Hepatocyte (in vitro differentiated cells): ENCODE measurements at regions not wholly inside any gene's neighbourhood (a gene's known extent, or its start where the extent isn't known, plus 50 kb on each side); places are given as distances from the start of the nearest gene placed in this dataset.

Experiments
- DNase-seq: peaks from one replicate; pipeline ENCODE4 v3.0.0-alpha.2; 2016; ENCODE audit warnings: low spot score
- H2AFZ ChIP-seq: fragments of 200-600 bp; sonication (generic); 2 replicates; pipeline ENCODE4 v1.6.0; 2016; ENCODE audit warnings: antibody characterized with exemption, mild to moderate bottlenecking
- H3K27ac ChIP-seq: fragments of 200-600 bp; sonication (generic); 2 replicates; pipeline ENCODE4 v1.5.1; 2016; ENCODE audit warnings: mild to moderate bottlenecking
- H3K27me3 ChIP-seq: fragments of 200-600 bp; sonication (generic); 2 replicates; pipeline ENCODE4 v1.6.1; 2016
- H3K36me3 ChIP-seq: fragments of 200-600 bp; sonication (generic); replicated peaks from 2 replicates; pipeline ENCODE4 v1.5.1; 2016; ENCODE audit warnings: low read depth; ENCODE audit not compliant: insufficient read depth
- H3K4me1 ChIP-seq: fragments of 200-600 bp; sonication (generic); 2 replicates; pipeline ENCODE4 v1.5.1; 2016; ENCODE audit warnings: mild to moderate bottlenecking, moderate library complexity; ENCODE audit not compliant: insufficient read depth
- H3K4me2 ChIP-seq: fragments of 200-600 bp; sonication (generic); 2 replicates; pipeline ENCODE4 v1.6.0; 2016
- H3K4me3 ChIP-seq: fragments of 200-600 bp; sonication (generic); 2 replicates; pipeline ENCODE4 v1.5.1; 2016; ENCODE audit warnings: mild to moderate bottlenecking
- H3K79me2 ChIP-seq: fragments of 200-600 bp; sonication (generic); 2 replicates; pipeline ENCODE4 v1.6.0; 2017; ENCODE audit warnings: mild to moderate bottlenecking
- H3K9me2 ChIP-seq: fragments of 200-600 bp; sonication (generic); replicated peaks from 2 replicates; pipeline ENCODE4 v1.6.0; 2017; ENCODE audit warnings: mild to moderate bottlenecking; ENCODE audit not compliant: insufficient read depth
- H3K9me3 ChIP-seq: fragments of 200-600 bp; sonication (generic); 2 replicates; pipeline ENCODE4 v1.5.1; 2016; ENCODE audit warnings: low read depth, mild to moderate bottlenecking
- H4K20me1 ChIP-seq: fragments of 200-600 bp; sonication (generic); 2 replicates; pipeline ENCODE4 v1.6.0; 2016; ENCODE audit warnings: mild to moderate bottlenecking; ENCODE audit not compliant: insufficient read depth, poor library complexity, severe bottlenecking
- EZH2 ChIP-seq: fragments of 200-600 bp; sonication (generic); IDR thresholded peaks from 2 replicates; pipeline ENCODE4 v1.6.1; 2016; ENCODE audit warnings: antibody characterized with exemption, mild to moderate bottlenecking, borderline replicate concordance
- EZH2phosphoT487 ChIP-seq: fragments of 200-600 bp; sonication (generic); IDR thresholded peaks from one replicate; pipeline ENCODE4 v1.6.1; 2018; ENCODE audit warnings: antibody characterized with exemption, mild to moderate bottlenecking, low read depth, moderate library complexity; ENCODE audit not compliant: unreplicated experiment, severe bottlenecking
- WGBS: methylation state at CpG from one replicate; pipeline ENCODE4 v1.1.6; 2016; ENCODE audit warnings: low lambda C conversion rate; ENCODE audit errors: missing lambda C conversion rate; 5-methylcytosine and 5-hydroxymethylcytosine counted together
- TF ChIP-seq, protein P1 (sequence below): fragments of 200-600 bp; sonication (generic); IDR thresholded peaks from 2 replicates; pipeline ENCODE4 v1.5.1; 2016; ENCODE audit warnings: antibody characterized with exemption, mild to moderate bottlenecking; ENCODE audit not compliant: poor library complexity

- Histone ChIP-seq H3K27me3 (no peaks in the 10 kb centered on the region), H3K36me3 (no peaks in the 10 kb centered on the region), H3K9me2 (no peaks in the 10 kb centered on the region), H2AFZ (no peak overlapping the region), H3K4me1 (no peaks in the 10 kb centered on the region), H3K4me2 (no peak overlapping the region), H3K79me2 (no peaks in the 10 kb centered on the region), H3K9me3 (no peaks in the 10 kb centered on the region), H3K4me3 (no peak overlapping the region), H3K27ac (no peak overlapping the region), H4K20me1 (no peaks in the 10 kb centered on the region)
- no peak for DNase-seq
- no peak for TF ChIP-seq EZH2
- TF ChIP-seq, protein P1, sequence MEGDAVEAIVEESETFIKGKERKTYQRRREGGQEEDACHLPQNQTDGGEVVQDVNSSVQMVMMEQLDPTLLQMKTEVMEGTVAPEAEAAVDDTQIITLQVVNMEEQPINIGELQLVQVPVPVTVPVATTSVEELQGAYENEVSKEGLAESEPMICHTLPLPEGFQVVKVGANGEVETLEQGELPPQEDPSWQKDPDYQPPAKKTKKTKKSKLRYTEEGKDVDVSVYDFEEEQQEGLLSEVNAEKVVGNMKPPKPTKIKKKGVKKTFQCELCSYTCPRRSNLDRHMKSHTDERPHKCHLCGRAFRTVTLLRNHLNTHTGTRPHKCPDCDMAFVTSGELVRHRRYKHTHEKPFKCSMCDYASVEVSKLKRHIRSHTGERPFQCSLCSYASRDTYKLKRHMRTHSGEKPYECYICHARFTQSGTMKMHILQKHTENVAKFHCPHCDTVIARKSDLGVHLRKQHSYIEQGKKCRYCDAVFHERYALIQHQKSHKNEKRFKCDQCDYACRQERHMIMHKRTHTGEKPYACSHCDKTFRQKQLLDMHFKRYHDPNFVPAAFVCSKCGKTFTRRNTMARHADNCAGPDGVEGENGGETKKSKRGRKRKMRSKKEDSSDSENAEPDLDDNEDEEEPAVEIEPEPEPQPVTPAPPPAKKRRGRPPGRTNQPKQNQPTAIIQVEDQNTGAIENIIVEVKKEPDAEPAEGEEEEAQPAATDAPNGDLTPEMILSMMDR: no peak
- TF ChIP-seq EZH2phosphoT487: no peak
- WGBS: 86% methylated on average over 5 of the region's 5 CpGs
Measured at GRCh38 chr2:114061566-114062098, 171.7 kb downstream of the ACTR3 start.

- no peak overlapping the region for H2AFZ ChIP-seq
- TF ChIP-seq EZH2: no peak
- TF ChIP-seq, protein P1: no peak
- no peak for TF ChIP-seq EZH2phosphoT487
- DNase-seq: no peak
- H3K27ac ChIP-seq: no peak overlapping the region
- no peaks in the 10 kb centered on the region for H3K36me3 ChIP-seq
- no peaks in the 10 kb centered on the region for H3K4me1 ChIP-seq
- no peak overlapping the region for H3K4me2 ChIP-seq
- H3K4me3 ChIP-seq: no peak overlapping the region
- no peaks in the 10 kb centered on the region for H3K9me2 ChIP-seq
- no peaks in the 10 kb centered on the region for H3K27me3 ChIP-seq
- no peaks in the 10 kb centered on the region for H3K9me3 ChIP-seq
- 86% methylated on average over 4 of the region's 4 CpGs for WGBS
- H4K20me1 ChIP-seq: no peaks in the 10 kb centered on the region
- no peaks in the 10 kb centered on the region for H3K79me2 ChIP-seq
Measured at GRCh38 chr2:114063346-114063745, 173.5 kb downstream of the ACTR3 start.

- no peaks in the 10 kb centered on the region for H3K79me2 ChIP-seq
- DNase-seq: no peak
- no peak overlapping the region for H3K4me2 ChIP-seq
- no peaks in the 10 kb centered on the region for H3K36me3 ChIP-seq
- no peak overlapping the region for H3K4me3 ChIP-seq
- TF ChIP-seq EZH2: no peak
- TF ChIP-seq EZH2phosphoT487: no peak
- TF ChIP-seq, protein P1: no peak
- WGBS: 76% methylated on average over 6 of the region's 6 CpGs
- H3K9me3 ChIP-seq: no peaks in the 10 kb centered on the region
- H2AFZ ChIP-seq: no peak overlapping the region
- H4K20me1 ChIP-seq: no peaks in the 10 kb centered on the region
- no peaks in the 10 kb centered on the region for H3K27me3 ChIP-seq
- no peak overlapping the region for H3K27ac ChIP-seq
- no peaks in the 10 kb centered on the region for H3K9me2 ChIP-seq
- no peaks in the 10 kb centered on the region for H3K4me1 ChIP-seq
Measured at GRCh38 chr2:114065731-114066130, 175.8 kb downstream of the ACTR3 start.
